ENCODE measurements at regions not wholly inside any gene's neighbourhood (a gene's known extent, or its start where the extent isn't known, plus 50 kb on each side); places are given as distances from the start of the nearest gene placed in this dataset.

DNA sequence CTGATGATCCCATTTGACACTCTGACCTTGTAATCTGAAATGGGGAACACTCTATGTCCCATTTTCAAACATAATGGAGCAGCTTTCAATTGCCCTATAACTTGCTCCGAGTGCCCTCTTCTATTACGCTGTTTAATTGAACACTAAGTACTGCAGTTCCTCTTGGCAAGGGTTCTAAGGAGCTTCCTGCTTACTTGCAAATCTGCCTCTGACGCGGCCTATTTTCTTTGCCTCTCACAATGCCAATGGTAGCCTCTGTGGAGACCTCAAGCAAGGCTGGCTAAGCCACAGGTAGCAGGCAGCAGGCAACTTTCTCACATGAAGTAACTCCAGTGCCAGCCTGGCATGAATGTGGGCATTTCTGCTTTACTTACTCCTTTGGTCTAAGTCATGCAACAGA, 443.4 kb upstream of the TRPC7 start:
- Mint-ChIP-seq H3K9me3 (peaks cover 4% of the 10 kb centered on the region), H3K4me3 (no peak overlapping the region), H3K27me3 (ENCODE audit: low read depth) (no peaks in the 10 kb centered on the region), H3K27ac (no peak overlapping the region), H3K4me1 (ENCODE audit: low read depth) (peaks cover 2% of the 10 kb centered on the region), H3K36me3 (ENCODE audit: low read depth) (no peaks in the 10 kb centered on the region)
- no peak for DNase-seq
- intact Hi-C loops (cut with micrococcal nuclease): loop anchor here (10.0 kb wide), 1 partner anchor 686 kb away; the partner anchor contains the start of gene SPOCK1
- CTCF ChIA-PET: no interaction called here

- Mint-ChIP-seq H3K27ac (no peak overlapping the region), H3K9me3 (peaks cover 3% of the 10 kb centered on the region), H3K4me3 (no peak overlapping the region), H3K4me1 (ENCODE audit: low read depth) (peaks cover 2% of the 10 kb centered on the region), H3K27me3 (ENCODE audit: low read depth) (no peaks in the 10 kb centered on the region), H3K36me3 (ENCODE audit: low read depth) (no peaks in the 10 kb centered on the region)
- no peak for DNase-seq
- CTCF ChIA-PET: no interaction called here
- intact Hi-C loops (cut with micrococcal nuclease): loop anchor here (10.0 kb wide), 1 partner anchor 689 kb away; the partner anchor contains the start of gene SPOCK1
Observed at GRCh38 chr5:136805466-136805865, 440.1 kb upstream of the TRPC7 start.

- Mint-ChIP-seq H3K4me1 (ENCODE audit: low read depth) (no peaks in the 10 kb centered on the region), H3K27me3 (ENCODE audit: low read depth) (no peaks in the 10 kb centered on the region), H3K36me3 (ENCODE audit: low read depth) (no peaks in the 10 kb centered on the region), H3K4me3 (no peak overlapping the region), H3K9me3 (peaks cover 6% of the 10 kb centered on the region), H3K27ac (no peak overlapping the region)
- intact Hi-C loops (cut with micrococcal nuclease): loop anchor here (10.0 kb wide), 1 partner anchor 692 kb away; the partner anchor contains the start of gene SPOCK1
- CTCF ChIA-PET: no interaction called here
- DNase-seq: no peak
Observed at GRCh38 chr5:136802383-136802782, 437.0 kb upstream of the TRPC7 start.

GRCh38 chr5:136799806-136800372, 434.5 kb upstream of the TRPC7 start:
- H3K9me3 Mint-ChIP-seq: peaks cover 5% of the 10 kb centered on the region
- CTCF ChIA-PET: no interaction called here
- intact Hi-C loops (cut with micrococcal nuclease): loop anchor here (10.0 kb wide), 1 partner anchor 695 kb away; the partner anchor contains the start of gene SPOCK1

DNA sequence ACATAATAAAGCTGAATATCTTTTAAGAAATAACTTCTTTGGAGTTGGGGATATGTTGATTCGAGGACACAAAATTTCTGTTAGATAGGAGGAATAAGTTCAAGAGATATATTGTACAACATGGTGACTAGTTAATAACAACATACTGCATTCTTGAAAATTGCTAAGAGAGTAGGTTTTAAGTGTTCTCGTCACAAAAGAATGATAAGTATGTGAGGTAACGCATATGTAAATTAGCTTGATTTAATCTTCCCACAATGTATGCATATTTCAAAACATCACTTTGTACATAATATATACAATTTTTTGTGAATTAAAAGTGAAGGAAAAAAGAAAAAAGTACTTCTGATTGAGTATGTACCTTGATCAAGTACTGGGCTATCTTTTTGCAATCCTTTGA, 428.0 kb upstream of the TRPC7 start:
- no peaks in the 10 kb centered on the region for H3K27me3 Mint-ChIP-seq (ENCODE audit: low read depth)
- H3K9me3 Mint-ChIP-seq: peaks cover 1% of the 10 kb centered on the region
- DNase-seq: no peak
- no peak overlapping the region for H3K27ac Mint-ChIP-seq
- CTCF ChIA-PET: no interaction called here
- intact Hi-C loops (cut with micrococcal nuclease): no loop called here
- H3K36me3 Mint-ChIP-seq (ENCODE audit: low read depth): no peaks in the 10 kb centered on the region
- H3K4me1 Mint-ChIP-seq (ENCODE audit: low read depth): no peaks in the 10 kb centered on the region
- no peak overlapping the region for H3K4me3 Mint-ChIP-seq

More at GRCh38 chr5:136799806-136800372, 434.5 kb upstream of the TRPC7 start:
- no peaks in the 10 kb centered on the region for H3K27me3 Mint-ChIP-seq (ENCODE audit: low read depth)
- H3K4me3 Mint-ChIP-seq: no peak overlapping the region
- H3K4me1 Mint-ChIP-seq (ENCODE audit: low read depth): no peaks in the 10 kb centered on the region
- no peaks in the 10 kb centered on the region for H3K36me3 Mint-ChIP-seq (ENCODE audit: low read depth)
- no peak overlapping the region for H3K27ac Mint-ChIP-seq
- DNase-seq: no peak

DNA sequence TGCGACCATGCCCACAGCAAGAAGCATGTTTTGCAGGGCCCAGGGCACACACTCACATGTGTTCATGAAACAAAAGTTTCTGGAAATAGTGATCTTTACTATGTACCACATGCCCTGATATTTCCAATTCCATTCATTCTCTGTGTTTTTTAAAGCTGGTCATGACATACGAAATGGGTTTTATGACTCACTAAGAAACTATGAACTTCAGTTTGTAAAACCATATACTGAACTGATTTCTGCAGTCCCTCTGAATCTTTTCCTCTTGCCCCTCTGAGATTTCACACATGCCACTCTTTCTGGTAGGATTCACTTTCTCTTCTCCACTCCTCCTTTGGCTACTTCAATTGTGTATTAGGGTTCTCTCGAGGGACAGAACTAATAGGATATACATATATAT, 416.1 kb upstream of the TRPC7 start:
- H3K9me3 Mint-ChIP-seq: no peaks in the 10 kb centered on the region
- CTCF ChIA-PET: no interaction called here
- H3K36me3 Mint-ChIP-seq (ENCODE audit: low read depth): no peaks in the 10 kb centered on the region
- intact Hi-C loops (cut with micrococcal nuclease): no loop called here
- H3K4me1 Mint-ChIP-seq (ENCODE audit: low read depth): no peaks in the 10 kb centered on the region
- no peak for DNase-seq
- no peak overlapping the region for H3K4me3 Mint-ChIP-seq
- H3K27me3 Mint-ChIP-seq (ENCODE audit: low read depth): no peaks in the 10 kb centered on the region
- no peak overlapping the region for H3K27ac Mint-ChIP-seq

DNA sequence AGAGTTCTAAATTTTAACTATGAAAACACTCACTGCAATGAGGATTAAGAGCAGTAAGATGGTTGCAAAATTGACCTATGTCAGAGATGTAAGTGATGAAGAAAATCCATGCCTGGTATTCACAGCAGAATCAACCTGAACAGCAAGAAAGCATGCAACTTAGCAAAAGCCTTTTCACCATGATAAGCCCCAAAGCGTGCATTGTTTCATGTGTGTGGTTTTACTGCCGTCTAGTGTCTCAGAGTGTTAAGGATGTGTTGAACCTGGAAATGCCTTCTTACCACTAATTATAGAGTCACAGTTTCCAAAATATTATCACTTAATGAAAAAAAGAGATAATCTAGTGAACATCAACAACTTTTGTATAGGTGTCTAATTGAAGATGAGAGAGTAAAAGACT, 415.2 kb upstream of the TRPC7 start:
- H3K27me3 Mint-ChIP-seq (ENCODE audit: low read depth): no peaks in the 10 kb centered on the region

DNA sequence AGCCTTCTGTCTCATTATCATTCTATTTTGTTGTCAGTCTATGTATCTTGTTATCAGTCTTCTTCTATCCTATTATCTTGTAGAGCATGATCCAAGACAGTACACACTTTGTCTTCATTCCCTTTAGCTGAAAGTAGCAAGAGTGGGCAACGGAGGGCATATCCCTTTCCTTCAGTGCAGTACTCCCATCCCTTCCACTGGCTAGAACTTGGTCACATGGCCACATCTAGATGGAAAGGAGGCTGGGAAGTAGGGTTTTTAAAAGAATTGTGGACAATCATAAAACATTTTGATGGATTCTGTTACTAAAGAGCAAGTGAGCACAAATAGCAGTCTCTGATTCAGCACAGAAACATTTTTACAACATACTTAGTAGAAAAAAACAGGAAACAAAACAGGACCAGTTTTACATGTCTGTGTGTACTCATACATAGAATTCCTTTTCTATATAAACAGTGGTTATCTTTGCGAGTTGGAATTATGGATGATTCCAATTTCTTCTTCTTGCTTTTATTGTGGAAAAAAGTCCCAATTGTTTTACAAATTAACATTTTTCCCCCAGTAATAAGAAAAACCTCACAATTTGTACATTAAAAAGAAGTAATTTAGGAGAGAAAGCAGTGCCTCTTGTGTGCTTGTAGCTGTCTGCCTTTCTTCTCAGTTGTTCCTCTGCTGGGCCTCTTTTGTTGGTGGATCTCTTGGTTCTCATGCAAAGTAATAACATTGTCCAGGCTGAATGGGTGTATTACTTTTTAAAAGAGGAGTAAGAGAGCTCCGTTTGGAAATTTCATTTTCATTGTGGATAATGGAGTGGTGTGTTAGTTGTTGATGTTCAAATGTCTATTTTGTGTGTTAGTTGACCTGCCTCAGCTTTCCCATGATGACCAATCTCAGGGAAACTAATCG, 410.9 kb upstream of the TRPC7 start:
- Mint-ChIP-seq H3K27me3 (ENCODE audit: low read depth) (no peaks in the 10 kb centered on the region), H3K36me3 (ENCODE audit: low read depth) (no peaks in the 10 kb centered on the region), H3K27ac (no peak overlapping the region), H3K9me3 (peaks cover 4% of the 10 kb centered on the region), H3K4me3 (no peak overlapping the region), H3K4me1 (ENCODE audit: low read depth) (no peaks in the 10 kb centered on the region)
- CTCF ChIA-PET: no interaction called here
- DNase-seq: no peak
- intact Hi-C loops (cut with micrococcal nuclease): no loop called here

More for the DNA sequence above, 415.2 kb upstream of the TRPC7 start:
- Mint-ChIP-seq H3K4me1 (ENCODE audit: low read depth) (no peaks in the 10 kb centered on the region), H3K9me3 (peaks cover 4% of the 10 kb centered on the region), H3K36me3 (ENCODE audit: low read depth) (no peaks in the 10 kb centered on the region), H3K27ac (no peak overlapping the region), H3K4me3 (no peak overlapping the region)
- intact Hi-C loops (cut with micrococcal nuclease): no loop called here
- CTCF ChIA-PET: no interaction called here
- no peak for DNase-seq

DNA sequence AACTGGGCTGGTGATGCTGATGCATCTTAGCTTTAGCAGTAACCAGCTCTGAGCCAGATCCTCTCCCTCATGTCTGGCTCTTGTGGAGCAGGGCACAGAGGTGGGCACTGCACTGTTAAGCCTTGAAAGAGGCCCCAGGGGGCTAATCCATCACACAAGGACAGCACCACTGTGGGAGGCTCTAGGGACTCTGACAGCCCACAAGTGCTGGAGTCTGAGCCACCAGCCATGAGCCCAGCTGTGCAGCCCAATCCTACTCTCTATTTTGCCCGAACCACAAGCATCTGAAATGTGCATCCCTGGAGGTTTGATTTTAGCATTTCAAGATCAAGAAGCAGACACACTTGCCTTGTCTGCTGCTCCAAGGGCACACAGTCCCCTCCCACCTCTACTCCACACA, 407.1 kb upstream of the TRPC7 start:
- Mint-ChIP-seq H3K4me3 (no peak overlapping the region), H3K27me3 (ENCODE audit: low read depth) (peaks cover 3% of the 10 kb centered on the region), H3K9me3 (peaks cover 4% of the 10 kb centered on the region), H3K36me3 (ENCODE audit: low read depth) (no peaks in the 10 kb centered on the region), H3K4me1 (ENCODE audit: low read depth) (no peaks in the 10 kb centered on the region), H3K27ac (no peak overlapping the region)
- DNase-seq: no peak
- intact Hi-C loops (cut with micrococcal nuclease): no loop called here
- CTCF ChIA-PET: no interaction called here

- Mint-ChIP-seq H3K4me1 (ENCODE audit: low read depth) (no peaks in the 10 kb centered on the region), H3K27me3 (ENCODE audit: low read depth) (peaks cover 3% of the 10 kb centered on the region), H3K4me3 (no peak overlapping the region), H3K36me3 (ENCODE audit: low read depth) (no peaks in the 10 kb centered on the region), H3K9me3 (no peaks in the 10 kb centered on the region), H3K27ac (no peak overlapping the region)
- intact Hi-C loops (cut with micrococcal nuclease): no loop called here
- DNase-seq: peak; percentile 56
- CTCF ChIA-PET: no interaction called here
Observed at GRCh38 chr5:136769900-136770684, 404.7 kb upstream of the TRPC7 start.

GRCh38 chr5:136769093-136769492, 403.7 kb upstream of the TRPC7 start:
- H3K27me3 Mint-ChIP-seq (ENCODE audit: low read depth): peaks cover 3% of the 10 kb centered on the region
- no peak for DNase-seq
- H3K4me1 Mint-ChIP-seq (ENCODE audit: low read depth): no peaks in the 10 kb centered on the region
- H3K4me3 Mint-ChIP-seq: no peak overlapping the region
- H3K36me3 Mint-ChIP-seq (ENCODE audit: low read depth): no peaks in the 10 kb centered on the region
- no peaks in the 10 kb centered on the region for H3K9me3 Mint-ChIP-seq
- intact Hi-C loops (cut with micrococcal nuclease): no loop called here
- no peak overlapping the region for H3K27ac Mint-ChIP-seq
- CTCF ChIA-PET: interaction anchor here (0.6 kb wide), 1 partner anchor 863 kb away, joined by 3 read pairs; no protein-coding TSS in a partner anchor

DNA sequence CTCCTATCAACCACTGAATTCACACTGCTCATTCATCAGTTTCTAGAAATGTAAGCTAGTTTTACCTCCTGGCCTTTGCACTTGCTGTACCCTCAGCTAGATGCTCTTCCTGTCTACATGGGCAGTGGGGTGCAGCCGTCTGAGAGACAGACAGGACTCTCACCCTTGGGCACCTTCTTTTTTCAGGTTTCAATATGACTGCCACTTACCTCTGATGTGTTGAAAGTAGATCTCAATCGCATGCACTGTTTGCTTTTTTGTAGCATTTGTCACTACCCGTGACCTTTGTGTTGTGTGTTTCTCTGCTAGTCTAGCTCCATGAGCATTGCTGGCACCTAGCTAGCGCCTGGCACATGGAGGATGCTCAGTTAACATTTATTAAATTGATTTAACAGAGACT, 403.1 kb upstream of the TRPC7 start:
- CTCF ChIA-PET: no interaction called here
- no peak overlapping the region for H3K4me3 Mint-ChIP-seq
- intact Hi-C loops (cut with micrococcal nuclease): no loop called here

More for the DNA sequence above, 403.1 kb upstream of the TRPC7 start:
- H3K9me3 Mint-ChIP-seq: no peaks in the 10 kb centered on the region
- H3K4me1 Mint-ChIP-seq (ENCODE audit: low read depth): no peaks in the 10 kb centered on the region
- peaks cover 3% of the 10 kb centered on the region for H3K27me3 Mint-ChIP-seq (ENCODE audit: low read depth)
- DNase-seq: no peak
- H3K36me3 Mint-ChIP-seq (ENCODE audit: low read depth): no peaks in the 10 kb centered on the region
- no peak overlapping the region for H3K27ac Mint-ChIP-seq

All from activated naive CD4-positive, alpha-beta T cell treated with anti-CD3 and anti-CD28 coated beads for 36 hours (primary cell).